ENCODE measurements at regions not wholly inside any gene's neighbourhood (a gene's known extent, or its start where the extent isn't known, plus 50 kb on each side); places are given as distances from the start of the nearest gene placed in this dataset.

- H3K36me3 ChIP-seq (ENCODE audit: control insufficient read depth, insufficient read depth, low read length): no peaks in the 10 kb centered on the region
- H3K27ac ChIP-seq (ENCODE audit: insufficient read depth, low read depth, low read length, poor library complexity, severe bottlenecking): no peak overlapping the region
- no peaks in the 10 kb centered on the region for H3K9me3 ChIP-seq (ENCODE audit: control insufficient read depth, low read length)
- H3K4me1 ChIP-seq (ENCODE audit: control insufficient read depth, insufficient read depth, low read length): no peaks in the 10 kb centered on the region
- no peaks in the 10 kb centered on the region for H3K27me3 ChIP-seq (ENCODE audit: control insufficient read depth, insufficient read depth, low read length, poor library complexity, severe bottlenecking)
- H3K4me3 ChIP-seq (ENCODE audit: insufficient read depth, low read depth, low read length): no peak overlapping the region
These were observed 242.2 kb upstream of the PCDH18 start for GRCh38 chr4:137774501-137774900.

- H3K27ac ChIP-seq (ENCODE audit: insufficient read depth, low read depth, low read length, poor library complexity, severe bottlenecking): no peak overlapping the region
- H3K36me3 ChIP-seq (ENCODE audit: control insufficient read depth, insufficient read depth, low read length): no peaks in the 10 kb centered on the region
- 92 to 96% methylated on average over 1 of the region's 1 CpG for WGBS, 2 experiments
- H3K9me3 ChIP-seq (ENCODE audit: control insufficient read depth, low read length): no peaks in the 10 kb centered on the region
- H3K27me3 ChIP-seq (ENCODE audit: control insufficient read depth, insufficient read depth, low read length, poor library complexity, severe bottlenecking): no peaks in the 10 kb centered on the region
- no peak overlapping the region for H3K4me3 ChIP-seq (ENCODE audit: insufficient read depth, low read depth, low read length)
- no peaks in the 10 kb centered on the region for H3K4me1 ChIP-seq (ENCODE audit: control insufficient read depth, insufficient read depth, low read length)
These were observed 236.6 kb upstream of the PCDH18 start for GRCh38 chr4:137768881-137769280.

DNA sequence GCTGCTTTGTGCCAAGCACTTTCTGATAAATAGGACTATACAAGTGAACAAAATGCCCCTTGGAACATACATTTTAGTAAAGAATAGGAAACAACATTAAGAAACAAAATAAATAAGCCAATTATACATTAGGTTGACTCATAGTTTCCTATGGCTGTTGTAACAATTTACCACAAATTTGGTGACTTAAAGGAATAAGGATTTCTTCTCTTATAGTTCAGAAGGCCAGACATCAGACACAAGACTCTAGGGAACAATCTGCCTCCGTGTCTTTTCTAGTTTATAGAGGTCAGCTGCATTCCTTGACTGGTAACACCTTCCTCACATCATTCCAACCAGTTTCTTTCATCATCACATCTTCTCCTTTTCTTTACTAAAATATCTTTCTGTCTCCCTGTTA lies 235.9 kb upstream of the PCDH18 start:
- no peaks in the 10 kb centered on the region for H3K36me3 ChIP-seq (ENCODE audit: control insufficient read depth, insufficient read depth, low read length)
- H3K27ac ChIP-seq (ENCODE audit: insufficient read depth, low read depth, low read length, poor library complexity, severe bottlenecking): no peak overlapping the region
- no peaks in the 10 kb centered on the region for H3K27me3 ChIP-seq (ENCODE audit: control insufficient read depth, insufficient read depth, low read length, poor library complexity, severe bottlenecking)
- 85 to 100% methylated on average over 1 of the region's 1 CpG for WGBS, 2 experiments
- H3K4me3 ChIP-seq (ENCODE audit: insufficient read depth, low read depth, low read length): no peak overlapping the region
- no peaks in the 10 kb centered on the region for H3K4me1 ChIP-seq (ENCODE audit: control insufficient read depth, insufficient read depth, low read length)
- no peaks in the 10 kb centered on the region for H3K9me3 ChIP-seq (ENCODE audit: control insufficient read depth, low read length)

DNA sequence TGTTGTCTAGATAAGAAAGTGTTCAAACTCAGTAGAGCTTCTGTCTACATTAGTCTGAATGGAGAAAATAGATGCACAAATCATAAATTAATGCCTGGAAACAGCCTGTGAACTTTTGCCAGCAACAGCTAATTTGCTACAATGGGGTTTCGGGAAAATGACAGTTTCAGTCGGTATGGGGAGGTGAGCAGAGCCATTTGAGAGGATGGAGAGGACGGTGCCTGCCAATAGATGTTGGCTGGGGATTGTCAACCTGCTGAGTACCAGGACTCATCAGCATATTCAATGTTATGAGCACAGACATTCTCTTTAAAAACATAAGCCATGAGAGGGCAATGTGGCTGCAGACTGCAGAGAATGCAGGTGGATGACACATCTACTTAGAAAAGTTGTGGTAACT lies 230.3 kb upstream of the PCDH18 start:
- H3K27me3 ChIP-seq (ENCODE audit: control insufficient read depth, insufficient read depth, low read length, poor library complexity, severe bottlenecking): no peaks in the 10 kb centered on the region
- no peaks in the 10 kb centered on the region for H3K36me3 ChIP-seq (ENCODE audit: control insufficient read depth, insufficient read depth, low read length)
- WGBS, 2 experiments: 91 to 99% methylated on average over 3 of the region's 3 CpGs
- H3K9me3 ChIP-seq (ENCODE audit: control insufficient read depth, low read length): no peaks in the 10 kb centered on the region
- H3K27ac ChIP-seq (ENCODE audit: insufficient read depth, low read depth, low read length, poor library complexity, severe bottlenecking): no peak overlapping the region
- H3K4me1 ChIP-seq (ENCODE audit: control insufficient read depth, insufficient read depth, low read length): no peaks in the 10 kb centered on the region
- H3K4me3 ChIP-seq (ENCODE audit: insufficient read depth, low read depth, low read length): no peak overlapping the region

- H3K27me3 ChIP-seq (ENCODE audit: control insufficient read depth, insufficient read depth, low read length, poor library complexity, severe bottlenecking): no peaks in the 10 kb centered on the region
- WGBS, 2 experiments: 60 to 67% methylated on average over 1 of the region's 1 CpG
- H3K9me3 ChIP-seq (ENCODE audit: control insufficient read depth, low read length): no peaks in the 10 kb centered on the region
- no peaks in the 10 kb centered on the region for H3K36me3 ChIP-seq (ENCODE audit: control insufficient read depth, insufficient read depth, low read length)
- H3K27ac ChIP-seq (ENCODE audit: insufficient read depth, low read depth, low read length, poor library complexity, severe bottlenecking): no peak overlapping the region
- H3K4me1 ChIP-seq (ENCODE audit: control insufficient read depth, insufficient read depth, low read length): no peaks in the 10 kb centered on the region
- no peak overlapping the region for H3K4me3 ChIP-seq (ENCODE audit: insufficient read depth, low read depth, low read length)
These were observed 222.6 kb upstream of the PCDH18 start for GRCh38 chr4:137754652-137755471.

DNA sequence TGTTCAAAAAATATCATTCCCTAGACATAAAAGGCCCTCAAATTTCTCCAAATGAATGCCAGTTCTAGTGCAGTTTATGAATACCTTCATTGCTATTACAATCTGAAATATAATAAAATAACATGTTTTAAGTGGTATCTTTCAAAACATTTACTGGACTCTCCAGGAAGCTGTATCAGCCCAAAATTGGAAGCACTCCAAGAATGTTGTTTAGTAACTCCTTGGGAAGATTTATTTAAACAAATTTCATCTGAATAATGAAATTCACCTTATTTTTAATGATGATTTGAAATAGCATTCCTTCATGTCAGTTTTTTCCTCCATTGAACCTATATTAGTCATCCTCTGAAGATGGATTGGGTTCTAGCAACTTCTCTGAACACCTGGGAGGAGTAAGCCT lies 217.2 kb upstream of the PCDH18 start:
- H3K4me1 ChIP-seq (ENCODE audit: control insufficient read depth, insufficient read depth, low read length): no peaks in the 10 kb centered on the region
- H3K27me3 ChIP-seq (ENCODE audit: control insufficient read depth, insufficient read depth, low read length, poor library complexity, severe bottlenecking): no peaks in the 10 kb centered on the region
- H3K4me3 ChIP-seq (ENCODE audit: insufficient read depth, low read depth, low read length): no peak overlapping the region
- H3K27ac ChIP-seq (ENCODE audit: insufficient read depth, low read depth, low read length, poor library complexity, severe bottlenecking): no peak overlapping the region
- H3K36me3 ChIP-seq (ENCODE audit: control insufficient read depth, insufficient read depth, low read length): no peaks in the 10 kb centered on the region
- no peaks in the 10 kb centered on the region for H3K9me3 ChIP-seq (ENCODE audit: control insufficient read depth, low read length)

DNA sequence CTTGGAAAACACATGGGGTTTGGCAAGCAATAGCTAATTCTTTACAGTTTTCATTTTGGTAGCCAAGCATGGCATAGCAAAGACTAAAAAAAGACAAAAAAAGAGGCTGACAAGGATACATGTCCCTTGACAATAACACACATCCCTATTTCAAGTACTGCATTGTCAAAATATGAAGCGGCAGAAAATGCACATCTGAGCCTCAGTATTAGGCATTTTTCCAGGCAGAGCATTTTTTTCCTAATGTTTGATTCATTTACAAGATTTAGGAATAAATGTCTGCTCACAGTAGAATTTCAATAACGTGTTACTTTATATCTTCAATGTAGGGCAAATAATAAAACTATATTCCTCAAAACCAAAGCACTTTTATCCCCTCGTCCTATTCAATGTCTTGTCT lies 216.3 kb upstream of the PCDH18 start:
- Histone ChIP-seq H3K4me1 (ENCODE audit: control insufficient read depth, insufficient read depth, low read length) (no peaks in the 10 kb centered on the region), H3K27ac (ENCODE audit: insufficient read depth, low read depth, low read length, poor library complexity, severe bottlenecking) (no peak overlapping the region), H3K9me3 (ENCODE audit: control insufficient read depth, low read length) (no peaks in the 10 kb centered on the region), H3K36me3 (ENCODE audit: control insufficient read depth, insufficient read depth, low read length) (no peaks in the 10 kb centered on the region), H3K4me3 (ENCODE audit: insufficient read depth, low read depth, low read length) (no peak overlapping the region), H3K27me3 (ENCODE audit: control insufficient read depth, insufficient read depth, low read length, poor library complexity, severe bottlenecking) (no peaks in the 10 kb centered on the region)
- WGBS, 2 experiments: 90 to 91% methylated on average over 3 of the region's 3 CpGs

DNA sequence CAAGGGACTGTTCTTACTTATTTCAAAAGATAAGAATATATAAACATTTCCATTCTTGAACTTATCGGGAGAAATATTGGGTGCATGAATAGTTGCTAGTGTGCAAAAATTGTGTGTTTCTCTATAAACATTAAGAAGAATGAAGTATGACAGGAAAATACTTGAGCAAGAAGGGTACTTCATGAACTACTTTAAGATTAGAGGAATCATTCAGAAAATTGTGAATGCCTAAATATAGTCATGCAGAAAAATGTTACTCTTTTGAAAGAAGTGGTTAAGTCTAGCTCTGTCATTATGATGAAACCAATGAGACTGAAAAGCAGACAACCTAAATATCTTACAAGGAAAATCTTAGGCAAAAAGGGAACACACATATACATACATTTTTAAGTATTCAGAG lies 207.8 kb upstream of the PCDH18 start:
- H3K27me3 ChIP-seq (ENCODE audit: control insufficient read depth, insufficient read depth, low read length, poor library complexity, severe bottlenecking): no peaks in the 10 kb centered on the region
- H3K27ac ChIP-seq (ENCODE audit: insufficient read depth, low read depth, low read length, poor library complexity, severe bottlenecking): no peak overlapping the region
- 100% methylated on average over 1 of the region's 1 CpG for WGBS, 2 experiments
- H3K9me3 ChIP-seq (ENCODE audit: control insufficient read depth, low read length): no peaks in the 10 kb centered on the region
- no peaks in the 10 kb centered on the region for H3K36me3 ChIP-seq (ENCODE audit: control insufficient read depth, insufficient read depth, low read length)
- H3K4me3 ChIP-seq (ENCODE audit: insufficient read depth, low read depth, low read length): no peak overlapping the region
- no peaks in the 10 kb centered on the region for H3K4me1 ChIP-seq (ENCODE audit: control insufficient read depth, insufficient read depth, low read length)

- H3K27me3 ChIP-seq (ENCODE audit: control insufficient read depth, insufficient read depth, low read length, poor library complexity, severe bottlenecking): no peaks in the 10 kb centered on the region
- H3K36me3 ChIP-seq (ENCODE audit: control insufficient read depth, insufficient read depth, low read length): no peaks in the 10 kb centered on the region
- H3K27ac ChIP-seq (ENCODE audit: insufficient read depth, low read depth, low read length, poor library complexity, severe bottlenecking): no peak overlapping the region
- H3K4me1 ChIP-seq (ENCODE audit: control insufficient read depth, insufficient read depth, low read length): no peaks in the 10 kb centered on the region
- no peak overlapping the region for H3K4me3 ChIP-seq (ENCODE audit: insufficient read depth, low read depth, low read length)
- no peaks in the 10 kb centered on the region for H3K9me3 ChIP-seq (ENCODE audit: control insufficient read depth, low read length)
- WGBS, 2 experiments: 92% methylated on average over 1 of the region's 1 CpG; no CpG with 5 or more reads in 1 of the 2 experiments
These were observed 207.1 kb upstream of the PCDH18 start for GRCh38 chr4:137739391-137739790.

DNA sequence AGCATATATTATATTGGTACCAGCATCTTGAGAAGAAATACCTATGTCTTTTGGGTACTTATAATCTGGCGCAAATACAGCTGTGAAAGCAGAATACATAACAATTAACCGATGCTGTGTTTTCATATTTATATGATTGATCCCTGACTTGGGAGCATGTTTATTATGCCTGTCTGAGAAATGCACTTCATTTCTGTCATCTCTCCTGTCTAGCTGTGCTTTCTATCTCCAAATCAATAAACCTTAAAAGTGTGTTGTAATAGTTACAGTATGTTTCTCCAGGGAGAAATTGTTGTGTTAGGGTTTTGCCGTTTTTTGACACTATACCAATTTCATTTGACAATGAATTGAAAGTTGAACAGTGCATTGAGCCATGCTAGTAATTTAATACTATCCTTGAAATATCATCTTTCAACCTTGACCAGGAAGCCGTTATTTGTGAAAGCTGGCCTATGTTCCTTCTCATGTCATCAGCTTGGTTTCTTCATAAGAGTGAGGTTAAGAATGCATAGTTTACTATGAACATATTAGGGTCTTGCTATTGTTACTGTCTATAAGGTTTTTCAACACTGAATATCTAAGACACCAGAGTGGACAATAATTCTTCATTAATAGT lies 206.2 kb upstream of the PCDH18 start:
- Histone ChIP-seq H3K4me1 (ENCODE audit: control insufficient read depth, insufficient read depth, low read length) (no peaks in the 10 kb centered on the region), H3K36me3 (ENCODE audit: control insufficient read depth, insufficient read depth, low read length) (no peaks in the 10 kb centered on the region), H3K27me3 (ENCODE audit: control insufficient read depth, insufficient read depth, low read length, poor library complexity, severe bottlenecking) (no peaks in the 10 kb centered on the region), H3K27ac (ENCODE audit: insufficient read depth, low read depth, low read length, poor library complexity, severe bottlenecking) (no peak overlapping the region), H3K9me3 (ENCODE audit: control insufficient read depth, low read length) (no peaks in the 10 kb centered on the region), H3K4me3 (ENCODE audit: insufficient read depth, low read depth, low read length) (no peak overlapping the region)
- 97 to 100% methylated on average over 3 to 4 of the region's 4 CpGs for WGBS, 2 experiments

Data from ectodermal cell (in vitro differentiated cells).